K562 (cell line): ENCODE measurements at regions not wholly inside any gene's neighbourhood (a gene's known extent, or its start where the extent isn't known, plus 50 kb on each side); places are given as distances from the start of the nearest gene placed in this dataset.

Experiments
- GABPB1 ChIP-seq: sonication (generic); formaldehyde crosslinking; IDR thresholded peaks from 2 replicates; pipeline ENCODE4 v1.8.0; 2022; ENCODE audit warnings: mild to moderate bottlenecking, missing genetic modification reagents
- HOMEZ ChIP-seq: fragments of 250-450 bp; sonication (Bioruptor Pico); IDR thresholded peaks from 2 replicates; pipeline ENCODE4 v1.4.0; 2020; ENCODE audit warnings: mild to moderate bottlenecking, moderate library complexity
- MITF ChIP-seq: IDR thresholded peaks from 2 replicates; pipeline ENCODE4 v1.6.1; 2014; ENCODE audit warnings: antibody characterized with exemption
- POLR2AphosphoS5 ChIP-seq: IDR thresholded peaks from 2 replicates; pipeline ENCODE4 v1.6.1; 2011; ENCODE audit warnings: mild to moderate bottlenecking, low read depth, low read length, moderate library complexity; ENCODE audit not compliant: control insufficient read depth, insufficient read depth
- RAD21 ChIP-seq, 2 experiments: fragments of 250-450 bp in 1 of 2; fragments of 450-650 bp in 1 of 2; sonication (Bioruptor Pico) in 1 of 2; formaldehyde crosslinking in 1 of 2; IDR thresholded peaks in 1 of 2; conservative IDR thresholded peaks in 1 of 2; 2 replicates each; pipeline versions ENCODE4 v1.4.0 to v1.8.0; 2020 to 2022; ENCODE audit warnings: mild to moderate bottlenecking in 2 of 2, moderate library complexity in 1 of 2
- ZNF609 ChIP-seq: sonication (generic); formaldehyde crosslinking; IDR thresholded peaks from 2 replicates; pipeline ENCODE4 v1.8.1; 2023; ENCODE audit warnings: missing genetic modification reagents, mild to moderate bottlenecking, borderline replicate concordance

GRCh38 chr1:83639785-83640184, 359.1 kb downstream of the TTLL7 start (continued):
- TF ChIP-seq HOMEZ (no peak), RAD21 (CRISPR knock-in tag; conservative IDR thresholded peaks at IDR 0.05 in 1 of 2, IDR thresholded peaks at IDR 0.05 in 1 of 2) (no peak), ZNF609 (CRISPR knock-in tag) (no peak), GABPB1 (CRISPR knock-in tag) (no peak), MITF (no peak), POLR2AphosphoS5 (no peak)
